Fibroblast of lung (primary cell): ENCODE measurements at regions not wholly inside any gene's neighbourhood (a gene's known extent, or its start where the extent isn't known, plus 50 kb on each side); places are given as distances from the start of the nearest gene placed in this dataset.

Experiments used
- CTCF ChIP-seq, 2 donors: IDR thresholded peaks in 1 of 2; conservative IDR thresholded peaks in 1 of 2; 1 replicate in 1 of 2; 2 replicates in 1 of 2; pipeline ENCODE4 v1.5.1; 2011 to 2012; ENCODE audit warnings: low read length in 2 of 2, control low read depth in 1 of 2, inconsistent platforms in 1 of 2, low read depth in 1 of 2, mild to moderate bottlenecking in 1 of 2
- EZH2 ChIP-seq: IDR thresholded peaks from 2 replicates; pipeline ENCODE4 v1.5.1; 2012; ENCODE audit warnings: low read length, control low read depth, mild to moderate bottlenecking; ENCODE audit errors: missing control alignments

- no peak for TF ChIP-seq CTCF (conservative IDR thresholded peaks at IDR 0.05 in 1 of 2, IDR thresholded peaks at IDR 0.05 in 1 of 2; ENCODE audit: low read depth in 1 of 2, low read length in 2 of 2)
- no peak for TF ChIP-seq EZH2
These were observed 607.7 kb downstream of the PYDC2 start for GRCh38 chr3:192068464-192069254.
